ENCODE measurements at regions not wholly inside any gene's neighbourhood (a gene's known extent, or its start where the extent isn't known, plus 50 kb on each side); places are given as distances from the start of the nearest gene placed in this dataset.

DNA sequence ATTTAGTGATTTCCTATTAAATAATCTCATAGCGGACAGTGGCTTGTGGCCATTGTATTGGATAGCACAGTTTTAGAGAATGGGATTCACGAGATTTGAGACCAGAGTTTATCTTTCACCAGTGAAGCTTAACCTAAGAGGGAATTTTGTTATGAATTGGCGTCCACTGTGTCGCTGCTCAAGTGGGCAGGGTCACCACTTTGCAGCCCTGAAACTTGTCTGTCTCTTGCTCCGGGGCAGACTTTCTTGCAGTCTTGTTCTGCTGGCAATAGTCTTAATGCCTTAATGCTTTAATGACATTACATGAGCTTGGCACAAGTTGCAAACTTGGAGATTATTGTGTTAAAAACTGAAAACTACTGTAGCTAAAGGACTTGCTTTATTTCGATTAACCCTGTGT is 72.8 kb upstream of the PPM1H start:
- no peak for TF ChIP-seq EZH2 (IDR thresholded peaks at IDR 0.05; ENCODE audit: borderline replicate concordance, low read depth, low read length, poor library complexity, severe bottlenecking)
- TF ChIP-seq CTCF (conservative IDR thresholded peaks at IDR 0.05; ENCODE audit: low read depth, low read length): no peak
